ENCODE measurements at regions not wholly inside any gene's neighbourhood (a gene's known extent, or its start where the extent isn't known, plus 50 kb on each side); places are given as distances from the start of the nearest gene placed in this dataset.

DNA sequence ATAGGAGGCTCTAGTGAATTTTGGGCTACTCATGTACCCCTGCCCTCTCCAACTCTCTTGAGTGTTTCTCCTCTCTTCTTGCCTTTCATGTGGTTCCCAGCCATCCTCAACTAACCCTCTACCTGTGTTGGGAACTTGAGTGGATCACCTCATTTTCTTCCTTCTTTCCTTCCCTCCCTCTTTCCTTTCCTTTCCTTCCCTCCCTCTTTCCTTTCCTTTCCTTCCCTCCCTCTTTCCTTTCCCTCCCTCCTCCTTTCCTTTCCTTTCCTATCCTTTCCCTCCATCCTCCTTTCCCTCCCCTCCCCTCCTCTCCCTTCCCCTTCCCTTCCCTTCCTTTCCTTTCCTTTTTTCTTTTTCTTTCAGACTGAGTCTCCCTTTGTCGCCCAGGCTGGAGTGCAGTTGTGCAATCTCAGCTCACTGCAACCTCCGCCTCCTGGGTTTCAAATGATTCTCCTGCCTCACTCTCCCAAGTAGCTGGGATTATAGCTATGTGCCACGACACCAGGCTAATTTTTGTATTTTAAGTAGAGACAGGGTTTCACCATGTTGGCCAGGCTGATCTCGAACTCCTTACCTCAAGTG, 63.8 kb downstream of the BTBD3 start:
- TF ChIP-seq CTCF (conservative IDR thresholded peaks at IDR 0.05; ENCODE audit: low read depth, low read length): no peak
- Histone ChIP-seq H3K4me1 (ENCODE audit: low read depth, poor library complexity, severe bottlenecking) (peaks cover 35% of the 10 kb centered on the region), H4K20me1 (ENCODE audit: insufficient read depth) (no peaks in the 10 kb centered on the region), H3K79me2 (ENCODE audit: insufficient read depth, low read depth) (no peaks in the 10 kb centered on the region), H3K4me3 (IDR thresholded peaks at IDR 0.05; ENCODE audit: insufficient read depth, low read depth, low read length) (no peak overlapping the region), H3K27ac (no peak overlapping the region), H2AFZ (ENCODE audit: low read depth) (no peak overlapping the region), H3K4me2 (no peak overlapping the region), H3K27me3 (ENCODE audit: insufficient read depth, low read depth) (no peaks in the 10 kb centered on the region), H3K36me3 (ENCODE audit: insufficient read depth) (no peaks in the 10 kb centered on the region), H3K9ac (no peak overlapping the region)

- Histone ChIP-seq H3K27ac (no peak overlapping the region), H3K79me2 (ENCODE audit: insufficient read depth, low read depth) (no peaks in the 10 kb centered on the region), H3K4me2 (no peak overlapping the region), H4K20me1 (ENCODE audit: insufficient read depth) (no peaks in the 10 kb centered on the region), H3K36me3 (ENCODE audit: insufficient read depth) (no peaks in the 10 kb centered on the region), H3K4me1 (ENCODE audit: low read depth, poor library complexity, severe bottlenecking) (peaks cover 40% of the 10 kb centered on the region), H3K4me3 (IDR thresholded peaks at IDR 0.05; ENCODE audit: insufficient read depth, low read depth, low read length) (no peak overlapping the region), H3K9ac (no peak overlapping the region), H2AFZ (ENCODE audit: low read depth) (no peak overlapping the region), H3K27me3 (ENCODE audit: insufficient read depth, low read depth) (no peaks in the 10 kb centered on the region)
- TF ChIP-seq CTCF (conservative IDR thresholded peaks at IDR 0.05; ENCODE audit: low read depth, low read length): no peak
Measured at GRCh38 chr20:11982289-11982954, 64.7 kb downstream of the BTBD3 start.

- no peak overlapping the region for H3K27ac ChIP-seq
- no peak for TF ChIP-seq CTCF (conservative IDR thresholded peaks at IDR 0.05; ENCODE audit: low read depth, low read length)
- H4K20me1 ChIP-seq (ENCODE audit: insufficient read depth): no peaks in the 10 kb centered on the region
- H3K36me3 ChIP-seq (ENCODE audit: insufficient read depth): no peaks in the 10 kb centered on the region
- H3K79me2 ChIP-seq (ENCODE audit: insufficient read depth, low read depth): no peaks in the 10 kb centered on the region
- H3K9ac ChIP-seq: no peak overlapping the region
- peaks cover 41% of the 10 kb centered on the region for H3K4me1 ChIP-seq (ENCODE audit: low read depth, poor library complexity, severe bottlenecking)
- no peak overlapping the region for H2AFZ ChIP-seq (ENCODE audit: low read depth)
- H3K27me3 ChIP-seq (ENCODE audit: insufficient read depth, low read depth): no peaks in the 10 kb centered on the region
- H3K4me3 ChIP-seq (IDR thresholded peaks at IDR 0.05; ENCODE audit: insufficient read depth, low read depth, low read length): no peak overlapping the region
- no peak overlapping the region for H3K4me2 ChIP-seq
Measured at GRCh38 chr20:11982955-11983470, 65.3 kb downstream of the BTBD3 start.

DNA sequence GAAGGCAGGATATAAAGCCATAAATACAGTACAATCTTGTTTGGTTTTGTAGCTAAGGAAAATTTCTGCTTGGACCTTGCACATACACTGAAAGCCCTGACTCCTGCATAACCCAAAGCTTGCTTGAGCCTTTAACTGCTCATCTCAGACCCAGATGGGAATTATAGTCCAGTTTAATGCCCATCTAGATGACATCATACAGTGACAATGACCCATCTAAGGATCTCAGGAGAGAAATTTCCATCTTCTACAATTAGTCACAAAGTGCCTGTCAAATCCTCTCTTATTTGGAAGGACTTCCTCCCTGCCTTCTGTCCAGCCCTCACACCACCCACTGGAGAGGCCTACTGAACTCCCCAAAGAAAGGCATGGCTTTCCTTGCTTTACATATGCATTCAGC, 69.3 kb downstream of the BTBD3 start:
- no peaks in the 10 kb centered on the region for H4K20me1 ChIP-seq (ENCODE audit: insufficient read depth)
- no peaks in the 10 kb centered on the region for H3K27me3 ChIP-seq (ENCODE audit: insufficient read depth, low read depth)
- H3K27ac ChIP-seq: no peak overlapping the region
- no peak overlapping the region for H3K4me3 ChIP-seq (IDR thresholded peaks at IDR 0.05; ENCODE audit: insufficient read depth, low read depth, low read length)
- no peak for TF ChIP-seq CTCF (conservative IDR thresholded peaks at IDR 0.05; ENCODE audit: low read depth, low read length)
- no peak overlapping the region for H3K4me2 ChIP-seq
- no peaks in the 10 kb centered on the region for H3K36me3 ChIP-seq (ENCODE audit: insufficient read depth)
- H3K4me1 ChIP-seq (ENCODE audit: low read depth, poor library complexity, severe bottlenecking): peaks cover 14% of the 10 kb centered on the region
- no peaks in the 10 kb centered on the region for H3K79me2 ChIP-seq (ENCODE audit: insufficient read depth, low read depth)
- no peak overlapping the region for H2AFZ ChIP-seq (ENCODE audit: low read depth)
- no peak overlapping the region for H3K9ac ChIP-seq

Measured in KMS-11 (cell line).